Small intestine (tissue), 7 donors: ENCODE measurements at regions not wholly inside any gene's neighbourhood (a gene's known extent, or its start where the extent isn't known, plus 50 kb on each side); places are given as distances from the start of the nearest gene placed in this dataset.

ENCODE experiments used
- DNase-seq, 2 donors: peaks; one replicate each; pipeline versions ENCODE4 v3.0.0 to v3.0.0-alpha.2; 2013
- FAIRE-seq: peaks from 2 replicates; lab custom pipeline; 2012; peaks lifted over from hg19 to GRCh38; lab: Jason Lieb, UNC
- H3K27ac ChIP-seq, 3 donors: one replicate each; pipeline ENCODE4 v1.5.1; 2013; ENCODE audit warnings: low read length in 2 of 3, mild to moderate bottlenecking in 2 of 3, control low read depth in 1 of 3, inconsistent platforms in 1 of 3, low read depth in 1 of 3, moderate library complexity in 1 of 3
- H3K27me3 ChIP-seq, 3 donors: one replicate each; pipeline ENCODE4 v1.6.1; 2013; ENCODE audit warnings: low read length in 3 of 3, inconsistent platforms in 1 of 3; ENCODE audit not compliant: control insufficient read depth in 3 of 3, insufficient read depth in 3 of 3
- H3K36me3 ChIP-seq, 3 donors: one replicate each; pipeline ENCODE4 v1.6.1; 2013; ENCODE audit warnings: low read length in 3 of 3, inconsistent platforms in 1 of 3, low read depth in 1 of 3, mild to moderate bottlenecking in 1 of 3, moderate library complexity in 1 of 3; ENCODE audit not compliant: control insufficient read depth in 3 of 3, insufficient read depth in 2 of 3
- H3K4me1 ChIP-seq, 3 donors: one replicate each; pipeline ENCODE4 v1.6.1; 2013; ENCODE audit warnings: low read length in 2 of 3, inconsistent platforms in 1 of 3, low read depth in 1 of 3, mild to moderate bottlenecking in 1 of 3, moderate library complexity in 1 of 3; ENCODE audit not compliant: control insufficient read depth in 3 of 3, insufficient read depth in 2 of 3
- H3K4me3 ChIP-seq, 3 donors: one replicate each; pipeline ENCODE4 v1.5.1; 2013; ENCODE audit warnings: low read length in 3 of 3, control low read depth in 1 of 3, inconsistent platforms in 1 of 3, low read depth in 1 of 3, mild to moderate bottlenecking in 1 of 3, moderate library complexity in 1 of 3
- H3K9me3 ChIP-seq, 2 donors: one replicate each; pipeline ENCODE4 v1.6.1; 2013; ENCODE audit warnings: low read depth in 1 of 2, low read length in 1 of 2; ENCODE audit not compliant: control insufficient read depth in 2 of 2, insufficient read depth in 1 of 2
- WGBS, 3 donors: extraction: QIAGEN DNeasy Blood & Tissue Kit; methylation state at CpG; one replicate each; pipeline ENCODE4 v1.1.7; 2013; 5-methylcytosine and 5-hydroxymethylcytosine counted together
- donor health status: healthy with polysubstance abuse.
- donor health status: control.
- donor health status: control.
- donor health status: Bipolar disorder and iron deficiency.
- donor health status: healthy.

DNA sequence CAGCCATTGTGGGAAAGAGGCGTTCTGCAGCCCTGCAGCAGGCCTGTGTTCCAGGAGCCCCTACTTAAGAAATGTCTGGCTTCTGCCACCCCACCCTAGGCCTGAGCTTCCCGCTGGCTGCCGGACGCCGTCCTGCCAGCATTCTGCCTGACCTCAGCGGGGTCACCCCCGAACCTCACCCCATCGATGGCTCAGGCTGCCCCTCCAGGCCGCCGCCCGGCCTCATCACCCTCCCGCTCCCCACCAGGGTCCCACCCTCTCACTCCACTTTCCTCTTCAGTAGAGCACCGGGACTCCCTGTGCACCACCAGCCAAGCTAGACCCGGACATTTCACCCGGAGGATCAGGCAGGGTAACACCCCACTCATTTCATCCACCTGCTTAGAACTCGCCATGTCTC is 73.6 kb upstream of the SALL3 start:
- no peak overlapping the region for H3K27ac ChIP-seq
- no peak for FAIRE-seq
- no peak overlapping the region for H3K4me3 ChIP-seq
- no peaks in the 10 kb centered on the region for H3K27me3 ChIP-seq
- H3K4me1 ChIP-seq = no peaks in the 10 kb centered on the region
- H3K36me3 ChIP-seq = no peaks in the 10 kb centered on the region
- DNase-seq = no peak
- H3K9me3 ChIP-seq = no peaks in the 10 kb centered on the region
- 85 to 90% (median 89%) methylated on average over 16 of the region's 16 CpGs for WGBS, 3 donors

DNA sequence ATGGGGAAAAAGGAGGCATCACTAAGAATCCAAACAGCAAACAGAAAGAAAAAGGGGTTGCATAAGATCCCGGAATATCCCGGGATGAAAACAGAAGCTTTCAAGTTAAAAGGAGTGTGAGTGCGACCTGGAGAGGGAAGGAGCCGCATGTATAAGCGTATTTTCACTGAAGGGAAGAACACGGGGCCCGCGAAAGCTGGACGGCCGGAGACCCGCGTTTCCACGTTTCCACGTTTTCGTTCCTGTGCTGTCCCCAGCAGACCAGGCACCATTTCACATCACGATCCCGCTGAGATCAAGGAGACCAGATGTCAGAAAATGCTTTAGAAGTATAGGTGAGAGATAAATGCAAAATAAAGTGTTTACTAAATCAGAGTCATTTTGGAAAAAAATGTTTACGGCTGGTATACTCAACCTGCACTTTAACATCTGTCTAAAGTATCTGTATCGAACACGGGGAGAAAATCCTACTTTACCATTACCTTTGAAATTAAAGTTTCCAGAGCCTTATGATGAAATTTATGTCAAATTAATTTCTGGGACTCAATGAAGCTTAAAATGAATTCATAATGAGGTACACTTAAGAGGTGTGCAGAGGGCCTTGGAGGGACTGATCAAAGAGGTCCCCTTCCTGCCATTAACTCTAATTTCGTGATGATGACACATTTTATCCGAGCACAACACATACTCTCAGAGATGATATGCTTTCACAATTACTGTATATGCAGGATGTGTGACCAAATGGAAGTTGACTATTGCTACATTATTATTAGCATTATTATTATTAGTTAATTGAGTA is 71.0 kb upstream of the SALL3 start:
- H3K36me3 ChIP-seq = no peaks in the 10 kb centered on the region
- H3K27me3 ChIP-seq = no peaks in the 10 kb centered on the region
- FAIRE-seq (no peak), DNase-seq (no peak)
- 88 to 91% (median 89%) methylated on average over 22 of the region's 22 CpGs for WGBS, 3 donors
- H3K4me3 ChIP-seq = no peak overlapping the region
- no peaks in the 10 kb centered on the region for H3K9me3 ChIP-seq
- H3K27ac ChIP-seq = no peak overlapping the region
- H3K4me1 ChIP-seq = no peaks in the 10 kb centered on the region

DNA sequence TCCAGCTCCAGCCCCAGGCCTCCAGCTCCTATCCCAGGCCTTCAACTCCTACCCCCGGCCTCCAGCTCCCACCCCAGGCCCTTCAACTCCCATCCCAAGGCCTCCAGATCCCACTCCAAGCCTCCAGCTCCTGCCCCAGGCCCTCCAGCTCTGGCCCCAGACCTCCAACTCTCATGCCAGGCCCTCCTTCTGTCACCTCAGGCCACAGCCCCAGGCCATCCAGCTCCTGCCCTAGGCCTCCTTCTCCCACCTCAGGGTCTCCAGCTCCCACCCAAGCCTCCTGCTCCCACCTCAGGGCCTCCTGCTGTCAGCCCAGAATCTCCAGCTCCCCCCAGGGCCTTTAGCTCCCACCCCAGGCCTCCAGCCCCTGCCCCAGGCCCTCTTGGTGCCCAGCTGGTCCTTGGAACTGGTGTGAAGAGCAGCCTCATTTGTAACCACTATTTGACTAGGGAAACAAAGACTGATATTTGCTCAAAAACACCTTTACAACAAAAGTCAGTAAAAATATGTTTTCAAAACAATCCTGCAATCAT is 67.8 kb upstream of the SALL3 start:
- no peak for FAIRE-seq
- no peak overlapping the region for H3K27ac ChIP-seq

DNA sequence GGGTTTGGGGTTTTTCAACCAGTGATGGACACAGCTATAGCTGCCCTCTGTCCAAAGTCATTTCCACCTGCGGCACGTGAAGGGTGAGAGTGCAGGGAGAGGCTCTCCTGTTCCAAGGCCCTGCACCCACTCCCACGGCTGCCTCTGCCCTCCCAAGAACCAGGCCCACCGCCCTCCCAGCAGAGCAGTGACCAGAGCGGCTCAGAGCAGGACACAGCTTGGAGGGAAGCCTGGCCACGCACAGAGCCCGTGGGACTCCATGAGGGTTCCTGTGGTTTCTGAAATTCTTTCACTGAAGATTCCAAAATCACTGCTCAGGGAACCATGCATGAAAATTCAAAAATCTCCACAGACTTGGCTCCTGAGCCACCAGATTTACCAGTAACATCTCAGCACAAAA is 67.3 kb upstream of the SALL3 start:
- no peak overlapping the region for H3K27ac ChIP-seq
- 80 to 88% (median 83%) methylated on average over 7 of the region's 7 CpGs for WGBS, 3 donors
- no peak overlapping the region for H3K4me3 ChIP-seq
- FAIRE-seq (no peak), DNase-seq (no peak)
- H3K36me3 ChIP-seq = no peaks in the 10 kb centered on the region
- H3K4me1 ChIP-seq = no peaks in the 10 kb centered on the region
- no peaks in the 10 kb centered on the region for H3K9me3 ChIP-seq
- H3K27me3 ChIP-seq = no peaks in the 10 kb centered on the region

More for the DNA sequence above, 67.8 kb upstream of the SALL3 start:
- WGBS, 3 donors = 7 to 47% (median 20%) methylated on average over 1 of the region's 1 CpG
- H3K36me3 ChIP-seq = no peaks in the 10 kb centered on the region
- no peaks in the 10 kb centered on the region for H3K27me3 ChIP-seq
- no peak for DNase-seq
- no peak overlapping the region for H3K4me3 ChIP-seq
- no peaks in the 10 kb centered on the region for H3K9me3 ChIP-seq
- H3K4me1 ChIP-seq = no peaks in the 10 kb centered on the region

DNA sequence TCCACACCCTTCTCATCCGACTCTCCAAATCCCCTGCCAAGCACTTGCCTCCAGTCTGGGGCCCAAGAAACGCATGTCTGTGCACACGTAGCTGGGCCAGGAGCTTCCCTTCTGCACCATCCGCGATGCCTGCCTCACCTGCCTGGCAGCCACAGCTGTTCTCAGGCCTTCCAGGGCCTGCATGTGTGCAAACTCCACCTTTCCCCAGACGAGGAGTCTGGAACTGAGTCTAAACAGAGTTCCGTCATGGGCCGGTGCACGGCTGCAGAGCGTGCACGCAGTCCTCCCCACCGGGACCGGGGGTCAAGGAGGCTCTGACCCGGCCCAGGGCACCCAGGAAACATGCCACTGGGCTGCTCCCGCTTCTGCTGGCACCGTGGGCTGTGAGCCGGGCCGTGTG is 66.8 kb upstream of the SALL3 start:
- no peaks in the 10 kb centered on the region for H3K36me3 ChIP-seq
- no peak overlapping the region for H3K4me3 ChIP-seq
- 81 to 86% (median 83%) methylated on average over 17 to 18 of the region's 18 CpGs for WGBS, 3 donors
- H3K27me3 ChIP-seq = no peaks in the 10 kb centered on the region
- DNase-seq (no peak), FAIRE-seq (no peak)
- H3K4me1 ChIP-seq = no peaks in the 10 kb centered on the region
- no peak overlapping the region for H3K27ac ChIP-seq
- no peaks in the 10 kb centered on the region for H3K9me3 ChIP-seq

DNA sequence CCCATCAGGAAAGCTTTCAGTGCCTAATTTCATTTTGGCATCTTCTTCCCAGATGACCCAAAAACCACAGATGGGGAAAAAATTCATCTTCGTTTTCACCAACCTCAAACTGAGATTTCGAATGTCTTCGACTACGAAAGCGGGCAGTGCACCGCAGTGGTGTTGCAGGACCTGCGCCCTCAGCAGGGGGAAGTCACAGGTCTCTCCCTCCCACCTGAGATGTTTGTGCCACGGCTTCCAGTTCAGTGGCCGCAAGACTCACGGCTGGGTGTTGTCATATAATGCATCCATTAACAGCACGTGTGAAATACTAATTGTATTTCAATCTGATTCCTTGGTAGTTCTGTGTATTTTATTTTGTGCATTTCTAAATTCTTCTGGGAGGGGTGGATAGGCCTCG is 66.2 kb upstream of the SALL3 start:
- H3K9me3 ChIP-seq = no peaks in the 10 kb centered on the region
- H3K27ac ChIP-seq = no peak overlapping the region
- no peak overlapping the region for H3K4me3 ChIP-seq
- no peaks in the 10 kb centered on the region for H3K4me1 ChIP-seq
- FAIRE-seq = no peak
- no peaks in the 10 kb centered on the region for H3K36me3 ChIP-seq
- no peaks in the 10 kb centered on the region for H3K27me3 ChIP-seq
- DNase-seq = no peak
- WGBS, 3 donors = 89 to 92% (median 91%) methylated on average over 12 of the region's 12 CpGs

DNA sequence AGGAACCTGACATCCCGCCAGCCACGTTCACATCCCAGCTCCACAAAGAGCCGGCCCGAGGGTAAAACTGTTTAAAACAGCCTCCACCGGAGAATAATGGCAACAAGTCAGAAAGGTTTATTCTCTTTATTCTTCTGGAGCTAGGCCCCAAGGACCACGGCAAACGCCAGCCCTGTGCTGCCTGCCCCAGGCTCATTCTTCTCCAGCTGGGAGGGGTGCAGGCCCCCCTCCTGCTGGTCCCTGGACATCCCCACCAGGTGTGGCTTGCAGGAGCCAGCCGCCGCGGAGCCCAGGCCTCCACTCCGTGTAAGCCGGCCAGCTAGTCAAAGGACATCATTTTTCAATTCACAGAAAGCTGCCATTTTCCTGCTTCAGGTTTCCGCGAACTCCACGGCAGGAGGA is 65.8 kb upstream of the SALL3 start:
- DNase-seq (no peak), FAIRE-seq (no peak)
- H3K9me3 ChIP-seq = no peaks in the 10 kb centered on the region
- WGBS, 3 donors = 82 to 89% (median 87%) methylated on average over 15 of the region's 15 CpGs
- H3K27me3 ChIP-seq = no peaks in the 10 kb centered on the region
- H3K4me3 ChIP-seq = no peak overlapping the region
- H3K36me3 ChIP-seq = no peaks in the 10 kb centered on the region
- no peaks in the 10 kb centered on the region for H3K4me1 ChIP-seq
- H3K27ac ChIP-seq = no peak overlapping the region

DNA sequence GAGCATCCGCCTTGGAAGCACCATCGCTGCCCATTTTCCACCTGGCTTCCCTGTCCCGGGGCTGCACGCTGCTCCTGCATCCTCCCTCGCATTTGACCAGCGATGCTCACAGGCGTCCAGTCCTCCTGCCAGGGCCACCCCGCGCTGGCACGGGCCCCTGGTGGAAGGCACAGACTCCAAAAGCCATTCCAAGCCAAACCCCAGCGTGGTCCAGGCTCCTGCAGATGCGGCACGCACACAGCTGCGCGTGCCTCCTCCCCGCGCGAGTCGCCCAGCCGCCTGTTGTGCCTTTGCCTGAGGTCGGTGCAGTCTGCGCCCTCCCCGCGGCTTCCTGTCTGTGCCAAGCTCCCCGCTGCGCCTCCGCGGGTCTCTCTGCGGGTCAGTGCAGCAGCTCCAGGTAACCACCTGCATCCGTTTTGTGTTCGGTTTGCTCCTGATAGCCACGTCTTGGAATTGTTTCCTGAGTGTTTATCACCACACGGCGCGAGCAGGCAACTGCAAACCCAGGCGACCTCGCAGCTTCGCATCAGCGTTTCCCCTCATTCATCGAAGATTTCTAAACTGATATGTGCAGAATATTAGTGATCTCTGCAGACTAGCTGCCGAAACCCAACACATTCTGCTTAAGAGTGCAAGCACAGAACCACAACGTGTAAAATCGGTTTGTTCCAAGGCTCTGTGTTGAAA is 65.2 kb upstream of the SALL3 start:
- Histone ChIP-seq H3K4me1 (no peaks in the 10 kb centered on the region), H3K9me3 (no peaks in the 10 kb centered on the region), H3K36me3 (no peaks in the 10 kb centered on the region), H3K27ac (no peak overlapping the region), H3K4me3 (no peak overlapping the region), H3K27me3 (no peaks in the 10 kb centered on the region)
- DNase-seq = no peak
- FAIRE-seq = no peak
- 75 to 78% (median 77%) methylated on average over 43 of the region's 43 CpGs for WGBS, 3 donors
